HG03103 (cell line): ENCODE measurements at regions not wholly inside any gene's neighbourhood (a gene's known extent, or its start where the extent isn't known, plus 50 kb on each side); places are given as distances from the start of the nearest gene placed in this dataset.

Experiments
- ATAC-seq: cut with Tn5 transposase; IDR thresholded peaks from one replicate; pipeline ENCODE4 v1.9.1; 2021; ENCODE audit warnings: low read depth; ENCODE audit not compliant: unreplicated experiment

DNA sequence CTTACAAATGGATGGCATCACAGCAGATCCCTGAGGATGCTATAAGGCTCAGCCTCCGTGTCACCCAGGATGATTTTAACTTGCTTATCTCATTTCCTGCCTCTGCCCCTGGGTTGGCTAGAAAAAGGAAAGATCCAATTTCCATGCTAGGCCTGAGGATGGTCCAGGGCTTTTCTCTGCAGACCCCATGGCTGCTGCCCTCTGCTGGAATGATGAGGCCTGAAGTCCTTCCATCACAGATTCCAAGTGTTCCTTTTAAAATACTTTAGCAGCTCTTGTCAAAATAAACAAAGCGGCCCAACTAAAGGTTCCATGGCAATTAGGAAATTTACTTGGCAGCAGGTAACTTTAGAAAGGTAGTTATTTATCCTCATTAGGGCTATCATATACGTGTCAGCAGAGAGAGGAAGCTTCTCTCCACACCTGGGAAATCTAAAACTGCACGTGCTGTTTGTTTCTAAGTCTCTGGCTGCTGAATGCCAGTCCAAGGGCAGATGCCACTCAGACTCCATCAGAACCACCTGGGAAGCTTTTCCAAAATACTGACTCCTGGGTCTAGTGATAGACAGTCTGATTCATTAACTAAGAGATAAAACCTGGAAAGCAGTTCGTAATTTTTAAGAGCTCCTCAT, 401.9 kb upstream of the IL12A start:
- no peak for ATAC-seq

DNA sequence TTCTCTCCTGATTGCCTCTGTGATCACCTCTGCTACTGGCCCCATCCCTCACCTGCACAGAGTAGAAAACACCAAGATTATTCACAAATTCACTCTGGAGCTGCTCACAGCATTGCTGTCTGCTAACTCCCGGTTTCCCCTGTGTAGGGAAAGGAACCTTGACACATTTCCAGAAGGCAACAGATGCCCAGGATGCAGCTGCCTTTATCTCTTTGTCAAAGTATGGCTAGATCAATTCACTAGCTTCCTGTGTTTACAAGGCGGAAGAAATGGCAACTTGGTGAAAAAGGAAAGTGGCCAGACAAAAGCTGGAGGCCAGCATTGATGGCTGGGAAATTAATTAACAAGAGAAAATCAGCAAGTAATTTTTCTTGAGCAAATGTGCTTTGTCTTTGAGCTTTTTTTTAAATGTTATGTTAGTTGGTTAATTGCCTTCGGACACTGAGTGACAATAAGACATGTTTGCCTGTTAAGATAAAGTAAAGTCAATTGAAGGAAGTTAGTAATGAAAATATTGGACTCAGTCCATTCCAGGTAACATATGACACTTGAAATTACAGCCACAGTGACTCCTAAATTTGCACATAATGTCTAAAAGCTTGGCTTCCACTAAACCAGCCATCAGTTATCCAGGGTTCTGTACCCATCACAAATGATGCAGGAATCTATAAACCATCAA, 394.6 kb upstream of the IL12A start:
- ATAC-seq = no peak

DNA sequence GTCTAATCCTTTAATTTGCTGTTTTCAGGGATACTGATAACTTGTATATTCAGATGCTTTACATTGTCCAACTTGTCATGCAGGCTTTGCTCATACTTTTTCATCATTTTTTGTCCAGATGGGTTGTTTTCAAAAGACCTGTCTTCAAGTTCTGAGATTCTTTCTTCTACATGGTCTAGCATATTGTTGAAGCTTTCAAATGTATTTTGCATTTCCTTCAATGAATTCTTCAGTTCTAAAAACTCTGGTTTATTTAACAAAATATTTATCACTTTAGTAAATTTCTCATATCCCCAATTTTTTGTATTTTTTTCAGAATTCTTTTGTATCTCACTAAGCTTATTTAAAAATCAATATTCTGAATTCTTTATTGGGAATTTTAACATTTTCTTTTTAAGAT, 388.3 kb upstream of the IL12A start:
- ATAC-seq = no peak

DNA sequence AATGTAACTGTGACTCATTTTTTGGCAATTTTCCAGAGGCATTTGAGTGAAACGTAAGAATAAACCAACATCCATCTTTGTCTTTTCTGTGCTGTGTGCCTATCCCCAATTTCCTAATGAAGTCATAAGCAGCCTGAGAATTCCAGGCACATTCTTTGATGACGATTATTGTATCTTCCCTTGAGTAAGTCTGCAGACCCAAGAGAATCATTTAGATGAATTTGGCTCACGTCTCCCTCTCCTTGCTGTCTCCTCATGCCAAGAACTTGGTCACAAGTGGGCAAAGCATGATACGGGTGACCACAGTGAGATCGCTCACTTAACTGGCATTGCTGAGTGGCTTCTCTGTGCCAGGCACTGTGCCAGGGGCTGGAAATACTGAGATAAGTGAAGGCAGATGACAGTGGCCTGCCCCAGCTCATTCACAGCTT, 384.5 kb upstream of the IL12A start:
- no peak for ATAC-seq

DNA sequence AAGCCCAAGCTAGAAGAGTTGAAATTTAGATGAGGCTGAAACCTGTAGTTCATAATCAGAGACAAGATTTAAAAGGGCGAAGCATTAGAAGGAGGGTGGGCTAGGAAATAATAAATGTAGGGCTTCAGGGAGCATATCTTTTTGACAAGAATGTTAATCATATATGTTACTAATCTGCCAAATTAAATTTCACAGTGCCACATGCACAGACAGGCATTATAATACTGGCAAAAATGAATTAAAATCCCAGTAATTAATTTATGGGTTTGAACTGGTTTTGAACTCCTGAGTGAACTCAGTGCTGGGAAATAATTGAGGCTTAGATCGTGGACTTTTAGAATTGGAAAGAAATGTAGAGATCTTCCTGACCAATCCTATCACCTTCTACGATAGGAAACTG, 383.5 kb upstream of the IL12A start:
- ATAC-seq = no peak

DNA sequence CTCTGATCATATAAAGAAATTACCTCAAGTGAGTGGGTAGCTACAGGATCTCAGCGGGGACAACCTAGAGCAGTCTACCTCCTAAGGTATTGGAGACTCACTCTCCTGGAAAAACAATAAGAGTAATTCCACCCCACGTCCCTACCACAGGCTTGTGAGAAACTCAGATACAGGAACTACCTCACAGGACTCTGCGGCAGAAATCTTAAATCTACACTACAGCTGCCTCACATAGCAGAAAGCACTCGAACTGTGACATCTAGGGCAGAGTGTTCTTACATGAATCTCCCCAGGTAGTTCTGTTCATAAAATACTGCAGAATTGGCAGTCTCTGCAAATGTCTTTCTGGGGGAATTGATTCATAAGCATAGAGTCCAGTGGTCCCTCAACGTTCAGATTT, 382.9 kb upstream of the IL12A start:
- ATAC-seq = no peak

DNA sequence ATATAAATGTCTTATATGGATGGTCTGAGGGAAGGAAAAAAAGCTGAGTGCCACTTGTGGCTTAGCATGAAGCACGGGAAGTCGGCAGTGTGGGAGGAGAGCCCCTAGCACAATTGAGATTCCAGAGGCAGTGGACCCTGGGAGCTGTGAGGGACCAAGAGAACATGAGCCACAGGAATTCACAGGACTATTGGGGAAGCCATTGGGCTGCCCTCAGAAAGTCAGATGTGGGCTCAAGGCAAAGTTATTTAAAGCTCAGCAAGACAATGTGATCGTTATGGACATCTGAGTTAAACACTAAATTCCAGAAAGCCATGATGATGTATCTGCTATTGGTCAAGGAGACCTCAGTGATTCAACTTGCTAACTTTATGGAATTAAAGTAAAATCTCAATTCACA, 380.8 kb upstream of the IL12A start:
- no peak for ATAC-seq

DNA sequence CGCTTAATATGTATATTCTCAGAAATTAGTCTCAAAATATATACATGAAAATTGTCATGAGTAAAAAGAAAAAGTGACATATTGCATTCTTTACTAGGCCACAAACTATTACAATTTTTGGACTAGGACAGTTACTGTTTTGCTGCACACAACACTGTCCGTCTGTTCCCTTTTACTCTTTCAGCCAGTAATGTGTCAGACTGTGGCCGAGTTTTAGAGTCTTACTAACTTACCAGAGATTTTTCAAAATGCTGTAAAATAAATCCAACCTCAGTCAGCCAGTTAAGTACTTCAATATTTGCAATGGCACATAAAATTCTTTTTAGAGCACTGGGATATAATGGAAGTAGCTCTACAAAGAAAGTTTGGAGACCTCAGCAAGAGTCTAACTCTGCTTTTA, 380.3 kb upstream of the IL12A start:
- no peak for ATAC-seq

DNA sequence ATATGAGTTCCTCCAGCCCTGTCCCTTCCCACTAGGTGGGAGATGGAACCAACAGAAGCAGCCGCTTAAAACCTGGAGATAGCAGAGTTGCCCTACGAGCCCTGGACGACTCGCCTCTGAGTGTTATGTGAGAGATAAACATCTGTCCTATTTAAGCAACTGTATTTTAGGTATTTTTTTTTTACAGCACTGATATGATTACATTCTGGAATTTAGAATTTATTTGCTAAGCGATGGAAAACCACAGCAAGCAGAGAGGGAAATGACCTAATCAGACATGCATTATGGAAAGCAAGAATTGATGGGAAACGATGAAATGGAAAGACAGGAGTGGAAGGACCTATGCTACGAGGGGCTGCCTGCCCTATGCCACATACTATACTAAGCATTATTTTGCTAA, 379.0 kb upstream of the IL12A start:
- no peak for ATAC-seq

DNA sequence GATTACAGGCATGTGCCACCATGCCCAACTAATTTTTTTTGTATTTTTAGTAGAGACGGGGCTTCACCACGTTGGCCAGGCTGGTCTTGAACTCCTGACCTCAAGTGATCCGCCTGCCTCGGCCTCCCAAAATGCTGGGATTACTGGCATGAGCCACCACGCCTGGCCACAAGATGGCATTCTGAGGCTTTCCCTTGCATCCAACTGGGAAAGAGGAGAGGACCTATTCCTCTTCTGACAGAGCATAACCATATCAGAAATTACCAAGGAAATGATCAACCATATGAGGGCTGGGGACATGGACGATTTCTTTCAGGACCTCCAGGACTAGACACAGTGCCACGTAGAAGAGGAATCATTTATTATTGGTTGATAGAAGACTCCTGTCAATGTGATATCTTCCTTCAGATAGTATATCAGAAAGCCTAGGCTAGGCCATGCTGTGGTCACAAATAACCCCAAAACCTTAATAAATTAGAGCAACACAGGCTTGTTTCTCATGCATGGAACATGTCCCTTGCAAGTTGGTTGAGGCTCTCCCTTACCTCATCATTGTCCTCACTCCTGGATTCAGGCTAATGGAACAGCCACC, 372.3 kb upstream of the IL12A start:
- ATAC-seq = no peak

DNA sequence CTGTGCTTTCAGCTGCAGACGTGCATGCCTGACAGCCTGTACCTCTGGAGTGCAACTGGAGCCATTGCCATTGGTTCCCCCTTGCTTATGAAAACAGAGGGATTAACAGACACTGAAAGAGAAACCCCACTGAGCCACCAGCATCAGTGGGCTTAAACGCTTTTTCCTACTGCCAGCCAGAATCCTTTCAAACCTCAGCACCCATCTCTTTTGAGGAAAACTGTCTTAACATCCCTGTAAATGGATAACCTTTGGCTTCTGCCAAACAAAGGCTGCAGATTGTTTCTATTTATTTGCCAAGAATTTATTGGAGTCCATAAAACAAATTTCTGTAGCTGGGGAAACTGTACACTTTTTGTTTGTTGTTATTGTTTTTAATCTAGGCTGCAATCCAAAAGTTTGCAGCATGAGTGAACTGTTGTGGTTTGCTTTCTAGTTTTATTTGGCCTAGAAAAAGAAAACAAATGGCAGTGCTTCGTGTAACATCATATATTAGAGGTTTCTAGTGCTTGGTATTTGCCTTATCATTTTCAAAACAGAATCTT, 369.2 kb upstream of the IL12A start:
- no peak for ATAC-seq

DNA sequence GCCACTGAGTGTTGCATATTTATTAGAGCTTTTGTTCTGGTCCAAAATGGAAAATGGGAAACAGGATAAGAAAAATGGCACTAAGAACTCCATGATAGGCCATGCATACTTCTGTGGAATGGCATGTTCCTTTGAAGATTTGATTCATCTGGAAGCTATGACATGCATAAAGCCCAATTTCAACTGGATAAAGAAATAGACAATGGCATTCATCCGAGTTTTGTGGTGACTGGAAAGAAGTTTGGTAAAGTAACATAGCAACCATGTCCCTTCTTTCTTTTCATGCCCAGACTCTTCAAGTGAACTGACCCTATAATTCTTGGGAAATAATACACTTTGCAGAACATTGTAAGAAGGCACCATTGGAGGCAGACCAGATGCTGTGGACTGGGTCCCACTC, 368.4 kb upstream of the IL12A start:
- no peak for ATAC-seq

DNA sequence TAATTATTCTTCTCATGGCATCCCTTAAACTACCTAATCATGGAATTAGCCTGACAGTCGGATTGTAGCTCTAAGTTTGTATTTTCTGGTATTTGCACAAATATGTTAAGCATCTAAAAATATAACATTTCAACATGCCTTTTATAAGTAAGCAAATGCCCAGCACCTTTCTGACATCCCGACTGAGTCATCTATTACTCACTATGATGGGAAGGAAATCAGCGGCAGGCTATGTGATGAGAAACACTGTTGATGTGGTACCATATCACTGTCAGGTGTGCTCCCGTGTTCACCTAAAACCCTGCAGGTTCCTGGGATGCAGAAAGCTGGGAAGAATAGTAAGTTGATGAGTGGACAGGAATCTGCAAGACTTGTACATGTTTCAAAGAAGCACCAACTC, 367.8 kb upstream of the IL12A start:
- no peak for ATAC-seq

DNA sequence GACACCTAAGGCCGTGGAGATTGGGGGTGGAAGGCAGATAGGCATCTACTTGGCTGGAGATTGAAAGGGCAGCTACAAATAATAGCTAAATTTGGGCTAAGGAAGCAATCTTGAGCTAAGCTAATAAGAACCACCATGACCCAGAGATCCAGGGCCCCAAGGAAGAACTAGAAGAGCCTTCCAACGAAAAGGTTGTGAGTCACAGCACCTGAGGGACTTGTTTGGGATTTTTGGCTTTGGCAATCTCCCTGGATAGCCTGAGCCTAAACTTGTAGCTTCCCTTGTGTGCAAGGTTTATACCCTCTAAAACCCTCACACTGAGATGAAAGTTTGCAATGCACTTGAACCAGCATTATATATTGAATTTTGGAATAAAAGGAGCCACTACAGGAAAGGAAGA, 364.0 kb upstream of the IL12A start:
- ATAC-seq = no peak

DNA sequence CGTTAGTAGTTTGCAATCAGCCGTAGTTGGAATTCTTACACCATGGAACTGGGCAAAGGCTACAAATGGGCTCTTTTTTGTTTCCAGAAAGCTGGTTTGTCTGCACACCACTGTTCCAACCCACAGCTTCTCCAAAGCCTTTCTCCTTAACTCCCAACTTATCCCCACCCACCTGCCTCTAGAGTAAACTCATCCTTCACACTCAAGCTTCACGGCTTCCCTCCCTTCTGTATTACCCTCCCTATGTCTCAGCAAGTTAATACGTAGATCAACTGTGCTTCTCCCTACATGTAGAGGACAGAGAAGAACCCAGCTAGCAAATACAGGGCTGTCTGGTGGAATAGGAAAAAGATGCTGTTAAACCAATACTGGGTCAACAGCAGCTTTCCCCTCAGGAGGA, 363.0 kb upstream of the IL12A start:
- no peak for ATAC-seq

DNA sequence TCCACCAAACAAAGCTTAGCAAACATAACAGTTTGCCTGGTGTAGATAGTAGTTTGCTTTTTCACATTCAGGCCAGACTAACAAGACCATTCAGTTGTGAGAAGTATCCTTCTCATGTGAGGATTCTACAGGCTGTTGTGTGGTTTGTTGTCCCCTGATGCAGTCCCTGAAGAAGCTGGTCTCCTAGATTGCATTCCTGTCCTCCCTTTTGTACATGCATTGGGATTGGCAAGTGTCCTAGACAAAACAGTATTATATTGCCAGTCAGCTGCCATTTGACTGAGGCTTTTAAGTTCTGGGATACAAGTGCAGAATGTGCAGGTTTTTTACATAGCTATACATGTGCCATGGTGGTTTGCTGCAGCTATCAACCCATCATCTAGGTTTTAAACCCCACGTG, 362.0 kb upstream of the IL12A start:
- no peak for ATAC-seq

DNA sequence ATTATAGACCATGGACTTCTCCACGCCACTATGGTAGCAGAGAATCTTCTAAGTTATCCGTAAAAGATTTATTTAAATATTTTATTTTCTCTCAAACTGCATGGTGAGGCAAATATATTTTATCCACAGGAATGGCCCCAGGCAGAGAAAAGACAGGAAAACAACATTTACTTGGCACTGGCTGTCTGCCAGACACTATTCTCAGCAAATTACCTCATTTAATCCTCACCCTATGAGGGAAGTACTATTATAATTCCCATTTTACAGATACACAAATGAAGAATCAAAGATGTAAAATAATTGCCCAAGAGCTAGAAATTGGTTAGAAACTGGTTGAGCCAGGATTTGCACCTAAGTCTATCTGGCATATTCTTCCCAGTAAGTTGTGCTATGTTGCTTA, 361.4 kb upstream of the IL12A start:
- no peak for ATAC-seq

DNA sequence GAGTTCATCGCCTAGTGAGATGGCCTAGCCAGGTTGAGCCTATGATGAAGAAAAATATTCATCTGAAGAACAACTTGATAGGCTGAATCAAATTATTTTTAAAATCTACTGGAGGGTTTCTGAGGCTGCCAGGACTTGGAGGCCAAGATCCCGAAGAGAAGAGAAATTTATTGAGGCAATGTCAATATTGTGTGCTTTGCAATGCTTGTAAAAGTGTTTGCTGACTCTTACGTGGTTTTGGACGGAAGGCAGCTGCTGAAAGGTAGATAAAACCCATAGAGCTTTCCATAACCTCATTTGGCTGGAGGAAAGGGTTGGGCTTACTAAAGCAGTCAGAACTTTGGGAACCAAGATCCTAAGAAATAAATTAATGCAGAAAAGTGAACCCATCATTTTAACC, 361.0 kb upstream of the IL12A start:
- ATAC-seq = no peak

DNA sequence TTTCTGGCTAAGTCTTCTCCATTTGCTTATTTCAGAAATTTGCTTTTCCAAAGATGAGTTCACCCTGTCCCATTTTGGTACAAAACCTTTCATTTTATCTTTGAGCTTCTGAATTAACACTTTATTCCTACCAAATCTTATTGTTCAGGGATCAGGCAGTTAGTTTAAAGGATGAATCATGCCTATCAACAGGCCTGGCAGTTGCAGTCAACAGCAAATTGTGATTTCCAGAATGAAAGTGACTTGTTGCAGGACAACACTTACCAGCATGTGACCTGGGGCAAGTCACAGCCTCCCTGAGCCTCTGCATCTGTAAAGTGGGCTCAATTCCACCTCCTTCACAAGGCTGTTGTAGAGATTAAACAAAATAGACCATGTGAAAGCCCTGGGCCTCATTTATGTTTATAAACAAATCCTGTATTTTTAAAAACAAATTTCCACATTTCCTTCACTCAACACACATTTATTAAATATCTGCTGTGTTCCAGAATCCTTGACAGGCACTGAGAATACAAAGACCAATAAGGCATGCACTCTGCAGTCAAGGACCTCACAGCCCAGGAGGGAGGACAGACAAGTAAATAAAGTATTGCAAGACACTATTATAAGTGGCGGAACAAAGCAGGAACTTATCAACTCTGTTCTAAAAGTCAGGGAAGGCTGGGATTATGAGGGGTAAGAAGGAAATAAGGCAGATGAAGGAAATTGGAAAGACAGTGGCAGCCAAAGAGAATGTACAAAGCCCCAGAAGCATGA, 359.1 kb upstream of the IL12A start:
- no peak for ATAC-seq

DNA sequence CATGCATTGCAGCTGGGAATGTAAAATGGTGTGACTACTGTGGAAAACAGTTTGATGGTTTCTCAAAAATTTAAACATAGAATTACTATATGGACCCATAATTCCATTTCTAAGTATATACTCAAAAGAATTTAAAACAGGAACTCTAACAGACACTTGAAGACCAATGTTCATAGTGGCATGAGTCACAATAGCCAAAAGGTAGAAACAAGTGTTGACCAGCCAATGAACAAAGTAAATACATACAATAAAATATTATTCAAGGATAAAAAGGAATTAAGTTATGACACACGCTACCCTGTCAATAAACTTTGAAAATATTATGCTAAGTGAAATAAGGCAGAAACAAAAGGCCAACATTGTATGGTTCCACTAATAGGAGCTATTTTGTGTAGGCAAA, 357.4 kb upstream of the IL12A start:
- ATAC-seq = no peak

DNA sequence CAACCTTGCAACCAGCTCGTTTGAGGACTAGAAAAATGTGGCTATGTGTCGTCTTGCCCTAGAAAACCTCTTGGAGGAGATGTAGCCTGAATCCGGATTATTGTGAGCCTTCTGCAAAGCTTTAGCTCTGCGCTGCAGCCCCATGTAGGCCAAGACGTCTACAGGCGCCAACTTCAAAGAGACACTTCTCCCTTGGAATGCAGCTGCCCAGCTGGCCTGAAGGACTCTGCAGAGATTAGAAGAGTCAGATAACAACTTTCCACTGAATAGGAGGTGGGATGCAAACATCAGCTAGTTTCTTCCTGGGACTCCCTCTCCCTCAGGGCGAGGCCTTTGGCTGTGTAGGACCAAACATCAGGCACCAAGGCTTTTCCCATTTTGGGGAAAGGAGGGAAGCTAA, 356.5 kb upstream of the IL12A start:
- no peak for ATAC-seq
